ENCODE measurements at regions not wholly inside any gene's neighbourhood (a gene's known extent, or its start where the extent isn't known, plus 50 kb on each side); places are given as distances from the start of the nearest gene placed in this dataset.

- no peak overlapping the region for H3K27ac ChIP-seq (ENCODE audit: low read depth, low read length)
- H3K36me3 ChIP-seq (ENCODE audit: control insufficient read depth in 5 of 5, insufficient read depth in 5 of 5, low read length in 5 of 5): no peaks in the 10 kb centered on the region
- no peak overlapping the region for H3K9ac ChIP-seq (ENCODE audit: low read length in 5 of 5)
- no peak overlapping the region for H3K4me3 ChIP-seq (ENCODE audit: low read depth in 1 of 5, low read length in 5 of 5)
- H3K9me3 ChIP-seq (ENCODE audit: control insufficient read depth in 5 of 5, low read length in 5 of 5): peaks cover 7 to 13% (median 12%) of the 10 kb centered on the region in 5 donors
- H3K4me1 ChIP-seq (ENCODE audit: control insufficient read depth in 5 of 5, insufficient read depth in 5 of 5, low read length in 5 of 5): no peaks in the 10 kb centered on the region
- peaks cover 0 to 8% (median 2%) of the 10 kb centered on the region in 5 donors for H3K27me3 ChIP-seq (ENCODE audit: control insufficient read depth in 5 of 5, insufficient read depth in 4 of 5, low read length in 5 of 5)
Observed at GRCh38 chr7:3187444-3188040, 113.5 kb upstream of the SDK1 start.

- no peak overlapping the region for H3K4me3 ChIP-seq (ENCODE audit: low read depth in 1 of 5, low read length in 5 of 5)
- H3K4me1 ChIP-seq (ENCODE audit: control insufficient read depth in 5 of 5, insufficient read depth in 5 of 5, low read length in 5 of 5): no peaks in the 10 kb centered on the region
- no peak overlapping the region for H3K9ac ChIP-seq (ENCODE audit: low read length in 5 of 5)
- H3K36me3 ChIP-seq (ENCODE audit: control insufficient read depth in 5 of 5, insufficient read depth in 5 of 5, low read length in 5 of 5): no peaks in the 10 kb centered on the region
- no peak overlapping the region for H3K27ac ChIP-seq (ENCODE audit: low read depth, low read length)
- peaks cover 0 to 5% (median 2%) of the 10 kb centered on the region in 5 donors for H3K27me3 ChIP-seq (ENCODE audit: control insufficient read depth in 5 of 5, insufficient read depth in 4 of 5, low read length in 5 of 5)
- peaks cover 0 to 5% (median 3%) of the 10 kb centered on the region in 5 donors for H3K9me3 ChIP-seq (ENCODE audit: control insufficient read depth in 5 of 5, low read length in 5 of 5)
Observed at GRCh38 chr7:3188946-3189345, 112.1 kb upstream of the SDK1 start.

DNA sequence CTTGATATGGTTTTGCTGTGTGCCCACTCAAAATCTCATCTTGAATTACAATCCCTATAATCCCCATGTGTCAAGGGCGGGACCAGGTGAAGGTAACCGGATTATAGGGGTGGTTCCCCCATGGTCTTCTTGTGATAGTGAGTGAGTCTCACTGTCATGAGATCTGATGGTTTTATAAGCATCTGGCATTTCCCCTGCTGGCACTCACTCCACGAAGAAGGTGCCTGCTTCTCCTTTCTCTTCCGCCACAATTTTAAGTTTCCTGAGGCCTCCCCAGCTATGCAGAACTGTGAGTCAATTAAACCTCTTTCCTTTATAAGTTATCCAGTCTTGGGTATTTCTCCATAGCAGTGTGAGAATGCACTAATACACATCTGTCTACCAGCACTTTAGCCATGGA is 109.5 kb upstream of the SDK1 start:
- Histone ChIP-seq H3K36me3 (ENCODE audit: control insufficient read depth in 5 of 5, insufficient read depth in 5 of 5, low read length in 5 of 5) (no peaks in the 10 kb centered on the region), H3K9ac (ENCODE audit: low read length in 5 of 5) (no peak overlapping the region), H3K27ac (ENCODE audit: low read depth, low read length) (no peak overlapping the region), H3K4me3 (ENCODE audit: low read depth in 1 of 5, low read length in 5 of 5) (no peak overlapping the region), H3K9me3 (ENCODE audit: control insufficient read depth in 5 of 5, low read length in 5 of 5) (peaks cover 0 to 6% (median 3%) of the 10 kb centered on the region in 5 donors), H3K27me3 (ENCODE audit: control insufficient read depth in 5 of 5, insufficient read depth in 4 of 5, low read length in 5 of 5) (peaks cover 0 to 5% (median 2%) of the 10 kb centered on the region in 5 donors), H3K4me1 (ENCODE audit: control insufficient read depth in 5 of 5, insufficient read depth in 5 of 5, low read length in 5 of 5) (no peaks in the 10 kb centered on the region)

DNA sequence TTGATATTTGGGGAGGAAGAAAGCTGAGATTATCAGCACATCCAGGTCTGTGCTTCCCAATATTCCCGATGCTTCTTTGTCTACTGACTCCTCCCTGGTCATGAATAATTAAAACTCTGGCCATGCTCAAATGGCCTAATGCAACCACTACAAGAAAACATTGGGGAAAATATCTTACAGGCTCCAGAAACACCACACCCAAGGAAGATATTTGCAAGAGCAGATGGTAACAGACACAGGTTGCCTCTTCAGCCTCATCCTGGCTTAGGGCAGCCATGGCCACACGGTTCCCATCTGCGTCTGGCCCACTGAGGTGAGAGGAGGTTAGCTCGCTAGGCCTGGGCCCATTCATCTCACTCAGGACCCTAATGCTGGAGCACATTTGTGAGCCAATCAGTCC is 108.4 kb upstream of the SDK1 start:
- H3K4me1 ChIP-seq (ENCODE audit: control insufficient read depth in 5 of 5, insufficient read depth in 5 of 5, low read length in 5 of 5): no peaks in the 10 kb centered on the region
- no peak overlapping the region for H3K4me3 ChIP-seq (ENCODE audit: low read depth in 1 of 5, low read length in 5 of 5)
- peaks cover 0 to 5% (median 2%) of the 10 kb centered on the region in 5 donors for H3K27me3 ChIP-seq (ENCODE audit: control insufficient read depth in 5 of 5, insufficient read depth in 4 of 5, low read length in 5 of 5)
- no peaks in the 10 kb centered on the region for H3K36me3 ChIP-seq (ENCODE audit: control insufficient read depth in 5 of 5, insufficient read depth in 5 of 5, low read length in 5 of 5)
- H3K9ac ChIP-seq (ENCODE audit: low read length in 5 of 5): no peak overlapping the region
- H3K27ac ChIP-seq (ENCODE audit: low read depth, low read length): no peak overlapping the region
- peaks cover 0 to 6% (median 3%) of the 10 kb centered on the region in 5 donors for H3K9me3 ChIP-seq (ENCODE audit: control insufficient read depth in 5 of 5, low read length in 5 of 5)

DNA sequence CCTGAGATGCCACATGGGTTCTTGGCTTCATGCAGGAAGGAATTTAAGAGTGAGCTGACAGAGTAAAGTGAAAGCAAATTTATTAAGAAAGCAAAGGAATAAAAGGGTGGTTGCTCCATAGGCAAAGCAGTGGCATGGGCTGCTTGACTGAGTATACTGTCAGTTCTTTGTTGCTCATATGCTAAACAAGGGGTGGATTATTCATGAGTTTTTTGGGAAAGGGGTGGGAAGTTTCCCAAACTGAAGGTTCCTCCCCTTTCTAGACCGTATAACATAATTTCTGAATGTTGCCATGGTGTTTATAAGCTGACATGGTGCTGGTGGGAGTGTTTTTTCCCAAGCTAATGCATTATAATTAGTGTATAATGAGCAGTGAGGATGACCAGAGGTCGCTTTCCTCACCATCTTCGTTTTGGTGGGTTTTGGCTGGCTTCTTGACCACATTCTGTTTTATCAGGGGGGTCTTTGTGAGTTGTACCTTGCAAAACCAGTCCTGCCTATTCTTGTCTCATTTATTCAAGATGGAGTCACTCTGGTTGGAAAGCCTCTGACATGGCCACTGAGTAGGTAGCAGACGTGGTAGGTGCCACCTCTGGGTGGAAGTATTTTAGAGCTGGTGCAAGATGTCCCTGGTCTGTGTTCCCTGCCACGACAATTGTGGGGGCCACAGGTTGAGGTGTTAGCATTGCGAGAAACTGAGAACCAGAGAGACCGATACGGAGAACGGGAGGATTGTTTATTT is 107.5 kb upstream of the SDK1 start:
- peaks cover 0 to 8% (median 4%) of the 10 kb centered on the region in 5 donors for H3K9me3 ChIP-seq (ENCODE audit: control insufficient read depth in 5 of 5, low read length in 5 of 5)
- H3K9ac ChIP-seq (ENCODE audit: low read length in 5 of 5): no peak overlapping the region
- H3K4me1 ChIP-seq (ENCODE audit: control insufficient read depth in 5 of 5, insufficient read depth in 5 of 5, low read length in 5 of 5): no peaks in the 10 kb centered on the region
- peaks cover 0 to 5% (median 2%) of the 10 kb centered on the region in 5 donors for H3K27me3 ChIP-seq (ENCODE audit: control insufficient read depth in 5 of 5, insufficient read depth in 4 of 5, low read length in 5 of 5)
- H3K4me3 ChIP-seq (ENCODE audit: low read depth in 1 of 5, low read length in 5 of 5): no peak overlapping the region
- no peak overlapping the region for H3K27ac ChIP-seq (ENCODE audit: low read depth, low read length)
- no peaks in the 10 kb centered on the region for H3K36me3 ChIP-seq (ENCODE audit: control insufficient read depth in 5 of 5, insufficient read depth in 5 of 5, low read length in 5 of 5)

DNA sequence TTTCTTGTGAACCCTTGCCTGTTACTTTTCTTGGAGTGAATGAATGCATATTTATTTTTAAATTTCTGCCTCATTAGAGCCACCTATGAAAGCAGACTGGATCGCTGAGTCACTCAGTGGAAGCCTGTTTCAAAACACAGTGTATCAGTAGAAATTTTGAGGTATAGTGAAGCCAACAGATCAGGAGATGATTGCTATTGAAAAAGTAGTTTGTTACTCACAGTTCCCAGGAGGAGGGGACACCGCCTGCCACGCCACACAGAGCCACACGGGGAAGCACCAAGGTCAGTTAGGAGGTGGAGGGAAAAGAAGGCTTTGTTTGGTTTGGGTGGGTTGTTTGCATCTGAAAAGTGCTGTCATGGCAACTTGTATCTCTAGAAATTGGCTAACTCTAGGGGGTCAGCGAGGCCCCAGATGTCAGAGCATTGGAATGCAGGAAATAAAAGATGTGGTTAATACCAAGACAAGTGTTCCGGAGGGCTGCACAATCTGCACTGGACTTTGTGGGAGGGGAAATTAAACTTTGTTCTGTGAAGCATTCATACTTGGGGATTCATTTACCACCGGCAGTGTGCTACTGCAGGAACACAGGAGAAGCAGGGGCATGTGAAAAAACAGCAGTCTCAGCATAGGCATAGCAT is 106.4 kb upstream of the SDK1 start:
- peaks cover 0 to 11% (median 4%) of the 10 kb centered on the region in 5 donors for H3K9me3 ChIP-seq (ENCODE audit: control insufficient read depth in 5 of 5, low read length in 5 of 5)
- H3K27ac ChIP-seq (ENCODE audit: low read depth, low read length): no peak overlapping the region
- no peaks in the 10 kb centered on the region for H3K4me1 ChIP-seq (ENCODE audit: control insufficient read depth in 5 of 5, insufficient read depth in 5 of 5, low read length in 5 of 5)
- no peaks in the 10 kb centered on the region for H3K36me3 ChIP-seq (ENCODE audit: control insufficient read depth in 5 of 5, insufficient read depth in 5 of 5, low read length in 5 of 5)
- H3K9ac ChIP-seq (ENCODE audit: low read length in 5 of 5): no peak overlapping the region
- peaks cover 0 to 3% (median 2%) of the 10 kb centered on the region in 5 donors for H3K27me3 ChIP-seq (ENCODE audit: control insufficient read depth in 5 of 5, insufficient read depth in 4 of 5, low read length in 5 of 5)
- no peak overlapping the region for H3K4me3 ChIP-seq (ENCODE audit: low read depth in 1 of 5, low read length in 5 of 5)

DNA sequence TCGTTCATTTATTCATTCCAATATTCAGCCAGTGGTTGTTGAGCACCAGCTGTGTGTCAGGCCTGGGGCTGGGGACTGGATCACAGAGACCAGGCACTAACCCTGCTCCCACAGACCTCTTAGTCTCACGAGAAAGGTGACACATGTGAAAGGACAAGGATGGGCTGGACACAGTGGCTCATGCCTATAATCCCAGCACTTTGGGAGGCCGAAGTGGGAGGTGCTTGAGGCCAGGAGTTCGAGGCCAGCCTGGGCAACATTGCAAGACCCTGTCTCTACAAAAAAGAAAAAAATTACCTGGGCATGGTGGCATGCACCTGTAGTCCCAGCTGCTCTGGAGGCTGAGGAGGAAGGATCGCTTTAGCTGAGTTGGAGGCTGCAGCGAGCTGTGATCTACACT is 105.9 kb upstream of the SDK1 start:
- Histone ChIP-seq H3K27ac (ENCODE audit: low read depth, low read length) (no peak overlapping the region), H3K9me3 (ENCODE audit: control insufficient read depth in 5 of 5, low read length in 5 of 5) (peaks cover 0 to 11% (median 4%) of the 10 kb centered on the region in 5 donors), H3K4me3 (ENCODE audit: low read depth in 1 of 5, low read length in 5 of 5) (no peak overlapping the region), H3K4me1 (ENCODE audit: control insufficient read depth in 5 of 5, insufficient read depth in 5 of 5, low read length in 5 of 5) (no peaks in the 10 kb centered on the region), H3K36me3 (ENCODE audit: control insufficient read depth in 5 of 5, insufficient read depth in 5 of 5, low read length in 5 of 5) (no peaks in the 10 kb centered on the region), H3K27me3 (ENCODE audit: control insufficient read depth in 5 of 5, insufficient read depth in 4 of 5, low read length in 5 of 5) (peaks cover 0 to 2% (median 0%) of the 10 kb centered on the region in 5 donors), H3K9ac (ENCODE audit: low read length in 5 of 5) (no peak overlapping the region)

GRCh38 chr7:3196629-3197400 is 104.2 kb upstream of the SDK1 start:
- no peaks in the 10 kb centered on the region for H3K36me3 ChIP-seq (ENCODE audit: control insufficient read depth in 5 of 5, insufficient read depth in 5 of 5, low read length in 5 of 5)
- no peaks in the 10 kb centered on the region for H3K4me1 ChIP-seq (ENCODE audit: control insufficient read depth in 5 of 5, insufficient read depth in 5 of 5, low read length in 5 of 5)
- peaks cover 0 to 11% (median 4%) of the 10 kb centered on the region in 5 donors for H3K9me3 ChIP-seq (ENCODE audit: control insufficient read depth in 5 of 5, low read length in 5 of 5)
- peaks cover 0 to 2% (median 0%) of the 10 kb centered on the region in 5 donors for H3K27me3 ChIP-seq (ENCODE audit: control insufficient read depth in 5 of 5, insufficient read depth in 4 of 5, low read length in 5 of 5)
- H3K9ac ChIP-seq (ENCODE audit: low read length in 5 of 5): no peak overlapping the region
- H3K27ac ChIP-seq (ENCODE audit: low read depth, low read length): no peak overlapping the region
- H3K4me3 ChIP-seq (ENCODE audit: low read depth in 1 of 5, low read length in 5 of 5): no peak overlapping the region

GRCh38 chr7:3197567-3198213 is 103.4 kb upstream of the SDK1 start:
- Histone ChIP-seq H3K36me3 (ENCODE audit: control insufficient read depth in 5 of 5, insufficient read depth in 5 of 5, low read length in 5 of 5) (no peaks in the 10 kb centered on the region), H3K9me3 (ENCODE audit: control insufficient read depth in 5 of 5, low read length in 5 of 5) (peaks cover 0 to 11% (median 4%) of the 10 kb centered on the region in 5 donors), H3K9ac (ENCODE audit: low read length in 5 of 5) (no peak overlapping the region), H3K4me1 (ENCODE audit: control insufficient read depth in 5 of 5, insufficient read depth in 5 of 5, low read length in 5 of 5) (no peaks in the 10 kb centered on the region), H3K4me3 (ENCODE audit: low read depth in 1 of 5, low read length in 5 of 5) (no peak overlapping the region), H3K27ac (ENCODE audit: low read depth, low read length) (no peak overlapping the region), H3K27me3 (ENCODE audit: control insufficient read depth in 5 of 5, insufficient read depth in 4 of 5, low read length in 5 of 5) (peaks cover 0 to 2% (median 0%) of the 10 kb centered on the region in 5 donors)
